ENCODE measurements at regions not wholly inside any gene's neighbourhood (a gene's known extent, or its start where the extent isn't known, plus 50 kb on each side); places are given as distances from the start of the nearest gene placed in this dataset.
"Not testable (repeated sequence)": the region's sequence is repeated elsewhere in the genome, so short reads cannot be mapped to it uniquely, and the experiment has no call there.

DNA sequence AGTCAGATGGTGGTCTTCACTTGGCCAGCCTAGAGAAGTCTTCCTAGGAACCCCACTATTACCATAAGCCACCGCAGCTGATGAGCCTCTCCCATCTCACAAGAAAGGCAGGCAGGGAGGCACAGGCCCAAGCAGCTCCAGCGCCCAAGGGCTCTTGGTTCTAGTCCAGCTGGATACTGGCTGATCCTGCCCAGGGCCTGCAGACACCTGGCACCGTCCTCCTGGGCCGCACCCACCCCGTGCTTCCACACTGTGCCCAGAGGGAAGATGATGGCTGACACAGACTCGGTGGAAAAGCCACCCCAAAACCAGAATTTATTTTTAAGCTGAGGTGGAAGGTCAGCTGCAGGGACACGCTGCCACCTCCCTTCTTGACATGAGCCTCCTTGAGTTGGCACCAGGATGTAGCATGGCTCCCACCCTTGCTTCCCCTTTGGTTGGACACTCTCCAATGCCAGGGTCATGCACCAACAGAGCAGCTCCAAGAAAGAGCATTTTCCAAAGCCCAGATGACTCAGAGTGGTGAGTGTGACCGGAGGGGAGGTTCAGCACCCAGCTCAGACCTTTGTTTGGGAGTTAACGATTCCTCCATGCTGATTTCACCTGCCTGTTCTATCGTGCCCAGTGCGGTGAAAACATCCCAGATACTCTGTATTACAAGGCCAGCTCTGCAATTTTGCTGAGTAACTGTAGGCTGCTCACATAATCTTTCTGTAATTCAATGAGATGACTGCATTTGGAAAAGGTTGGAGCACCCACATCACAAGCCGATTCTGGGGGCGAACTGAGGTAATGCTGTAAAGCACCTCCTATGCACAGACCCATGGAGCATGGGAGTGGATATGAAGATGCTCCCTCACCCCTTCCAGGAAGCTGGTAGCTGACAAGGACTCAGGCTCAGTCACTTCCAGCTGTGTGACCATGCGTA is 63.1 kb upstream of the SLC2A1 start:
- intact Hi-C loops (cut with DNase I), result no loop called here
- ATAC-seq (no peak), DNase-seq (ENCODE audit: low spot score) (no peak)

DNA sequence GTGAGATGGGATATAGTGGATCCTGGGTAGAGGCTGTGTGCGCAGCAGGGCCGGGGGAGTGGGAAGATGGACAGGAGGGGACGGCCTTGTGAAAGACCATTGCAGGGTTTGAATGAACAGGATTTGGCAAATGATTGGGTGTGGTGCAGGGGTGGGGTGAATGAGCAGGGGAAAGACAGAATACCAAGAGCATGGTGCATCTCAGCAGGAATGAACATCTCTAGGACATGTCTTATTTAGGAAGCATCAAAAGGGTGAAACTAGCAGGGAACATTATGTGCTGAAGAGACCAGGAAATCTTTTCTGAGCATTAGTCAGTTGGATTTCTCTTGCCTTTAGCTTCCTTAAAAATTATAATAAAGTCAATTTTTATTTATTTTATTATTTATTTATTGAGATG is 60.6 kb upstream of the SLC2A1 start:
- no peak for ATAC-seq
- no peak for DNase-seq (ENCODE audit: low spot score)
- intact Hi-C loops (cut with DNase I), result no loop called here

DNA sequence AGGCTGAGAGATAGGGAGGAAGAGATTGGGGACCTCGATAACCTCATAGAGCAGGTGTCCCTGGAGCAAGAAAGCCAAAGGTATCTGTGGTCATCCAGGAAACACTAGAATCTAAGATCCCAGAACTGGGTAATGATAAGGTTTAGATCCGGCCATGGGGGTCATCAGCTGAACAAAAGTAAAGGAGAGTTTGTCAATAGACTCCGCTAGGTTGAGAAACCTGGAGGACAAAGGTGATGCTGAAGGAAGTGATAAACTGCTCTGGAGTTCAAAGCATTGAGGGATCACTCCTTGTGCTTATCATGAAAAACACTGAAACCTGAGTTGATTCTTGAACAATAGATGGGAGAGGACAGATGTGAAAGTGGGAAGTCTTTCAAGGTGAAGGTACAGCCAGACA is 59.5 kb upstream of the SLC2A1 start:
- ATAC-seq (no peak), DNase-seq (ENCODE audit: low spot score) (no peak)
- intact Hi-C loops (cut with DNase I), result no loop called here

DNA sequence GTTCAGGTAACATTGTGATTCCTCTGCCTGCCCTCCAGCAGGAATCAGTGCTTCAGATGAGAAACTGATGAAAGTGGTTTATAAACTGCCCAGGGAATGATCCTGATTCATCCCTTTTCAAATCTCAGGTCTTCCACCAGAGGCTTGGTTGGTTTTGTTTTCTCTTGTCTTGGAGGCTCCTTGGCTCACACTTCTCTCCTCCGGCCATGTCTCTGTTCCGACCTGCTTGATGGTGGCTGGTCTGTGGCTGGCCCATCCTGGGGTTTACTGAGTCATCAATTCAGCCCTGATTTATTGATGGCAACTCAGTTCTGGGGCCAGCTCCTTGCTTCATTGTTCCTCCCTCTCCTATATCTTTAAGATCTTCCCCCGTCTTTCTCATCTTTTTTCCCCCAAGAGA is 56.6 kb upstream of the SLC2A1 start:
- no peak for ATAC-seq
- no peak for DNase-seq (ENCODE audit: low spot score)
- intact Hi-C loops (cut with DNase I), result no loop called here

DNA sequence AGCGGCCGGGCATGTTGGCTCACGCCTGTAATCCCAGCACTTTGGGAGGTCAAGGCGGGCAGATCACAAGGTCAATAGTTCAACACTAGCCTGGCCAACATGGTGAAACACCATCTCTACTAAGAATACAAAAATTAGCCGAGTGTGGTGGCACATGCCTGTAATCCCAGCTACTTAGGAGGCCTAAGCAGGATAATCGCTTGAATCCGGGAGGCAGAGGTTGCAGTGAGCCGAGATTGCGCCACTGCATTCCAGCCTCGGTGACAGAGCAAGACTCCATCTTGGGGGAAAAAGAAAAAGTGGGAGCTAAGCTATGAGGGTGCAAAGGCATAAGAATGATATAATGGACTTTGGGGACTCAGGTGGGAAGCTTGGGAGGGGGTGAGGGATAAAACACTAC is 55.9 kb upstream of the SLC2A1 start:
- DNase-seq (ENCODE audit: low spot score); intact Hi-C loops (cut with DNase I); ATAC-seq: not testable (repeated sequence)

DNA sequence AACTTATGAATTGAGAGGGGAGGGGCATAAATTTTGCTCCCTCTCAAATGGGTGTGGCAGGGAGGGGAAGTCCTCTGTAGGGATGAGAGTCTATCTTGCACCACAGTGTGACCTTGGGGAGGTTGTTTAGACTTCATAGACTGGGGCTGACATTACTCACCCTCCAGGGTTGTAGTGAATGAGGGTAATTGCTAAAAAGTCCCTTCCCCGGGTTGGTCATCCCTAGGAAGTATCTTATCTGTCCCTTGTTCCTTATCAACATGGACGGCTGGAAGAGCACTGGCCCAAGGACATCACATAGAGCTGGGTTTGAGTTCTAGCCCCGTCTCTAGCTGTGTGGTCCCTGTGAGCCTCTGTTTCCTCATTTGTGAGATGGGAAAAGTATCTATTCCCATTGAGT is 52.4 kb upstream of the SLC2A1 start:
- ATAC-seq, result no peak
- intact Hi-C loops (cut with DNase I), result no loop called here
- no peak for DNase-seq (ENCODE audit: low spot score)

DNA sequence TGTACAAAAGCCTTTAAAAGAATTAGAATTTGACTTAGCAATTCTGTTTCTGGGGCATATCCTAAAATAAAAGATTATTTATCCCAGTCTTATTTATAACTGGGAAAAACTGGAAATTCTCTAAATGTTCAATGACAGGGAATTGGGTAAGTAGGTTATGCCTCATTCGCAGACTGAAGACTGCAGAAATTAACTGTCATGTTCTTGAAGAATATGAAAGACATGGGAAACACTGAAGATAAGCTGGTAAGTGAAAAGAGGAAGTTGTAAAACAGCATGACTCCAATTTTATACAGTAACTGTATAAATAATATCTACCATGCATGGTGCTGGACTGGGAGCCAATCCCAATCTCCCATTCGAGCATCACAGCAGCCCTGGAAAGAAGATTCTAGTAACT is 50.6 kb upstream of the SLC2A1 start:
- DNase-seq (ENCODE audit: low spot score), result no peak
- no peak for ATAC-seq
- intact Hi-C loops (cut with DNase I), result no loop called here

DNA sequence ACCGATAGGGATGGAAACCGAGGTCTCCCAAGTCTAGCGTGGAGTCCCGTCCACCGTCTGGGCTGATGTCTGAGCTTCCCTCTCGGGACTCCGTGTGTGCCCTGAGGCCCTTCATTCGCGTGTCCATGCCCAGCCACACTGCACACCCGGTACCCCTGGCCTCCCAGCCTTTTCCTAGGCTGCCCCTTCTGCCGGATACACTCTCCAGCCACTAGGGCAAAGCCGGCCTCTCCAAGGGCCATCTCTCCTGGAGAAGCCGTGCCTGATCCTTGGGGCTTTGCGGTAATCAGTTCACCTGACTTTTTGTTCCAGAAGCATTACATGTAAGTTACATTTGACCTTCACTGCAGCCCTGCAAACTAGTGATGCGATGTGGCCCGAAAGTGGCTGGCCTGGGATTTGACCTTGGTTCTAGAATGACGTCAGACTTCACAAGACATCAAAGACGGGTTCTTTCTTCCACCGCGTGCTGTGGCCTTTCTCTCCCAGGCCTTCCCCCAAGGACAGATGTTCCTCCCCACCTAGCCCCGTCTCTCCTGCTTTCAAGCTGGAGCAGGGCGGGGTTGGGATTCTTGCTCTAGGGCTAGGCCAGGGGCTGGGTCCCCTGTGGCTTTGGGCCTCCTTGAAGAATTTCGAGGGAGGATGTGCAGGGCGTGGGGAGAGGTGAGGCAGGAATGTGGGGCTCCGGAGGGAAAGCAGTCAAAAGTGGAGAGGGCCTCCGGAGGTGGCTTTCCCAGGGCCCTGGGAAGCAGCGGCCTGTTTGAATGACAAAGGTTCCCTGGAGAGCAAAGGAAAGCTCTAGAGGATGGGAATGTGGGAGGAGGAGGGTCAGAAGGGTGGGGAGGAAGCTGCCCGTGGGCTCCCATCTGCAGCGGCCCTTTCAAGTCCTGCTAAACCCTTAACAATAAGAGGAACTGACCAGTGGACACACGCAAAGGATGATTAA is 49.7 kb upstream of the SLC2A1 start:
- ATAC-seq (peak; percentile 92), DNase-seq (ENCODE audit: low spot score) (peak; percentile 73)
- intact Hi-C loops (cut with DNase I), result no loop called here

All from sciatic nerve (tissue), 2 donors.